Mesothelial cell of epicardium (in vitro differentiated cells): ENCODE measurements at regions not wholly inside any gene's neighbourhood (a gene's known extent, or its start where the extent isn't known, plus 50 kb on each side); places are given as distances from the start of the nearest gene placed in this dataset.

Experiments
- DNase-seq, 2 experiments: peaks; one replicate each; pipeline ENCODE4 v3.0.0; 2021; ENCODE audit warnings: low spot score in 2 of 2; ENCODE audit not compliant: unreplicated experiment in 2 of 2
- H3K27ac Mint-ChIP-seq: 2 replicates; pipeline ENCODE4 v1.8.0; 2021; ENCODE audit warnings: mixed read lengths
- H3K27me3 Mint-ChIP-seq: 2 replicates; pipeline ENCODE4 v1.8.0; 2021; ENCODE audit warnings: low read depth, mixed read lengths
- H3K36me3 Mint-ChIP-seq: 2 replicates; pipeline ENCODE4 v1.8.0; 2021; ENCODE audit warnings: mixed read lengths
- H3K4me1 Mint-ChIP-seq: 2 replicates; pipeline ENCODE4 v1.8.0; 2021; ENCODE audit warnings: mixed read lengths
- H3K4me3 Mint-ChIP-seq: 2 replicates; pipeline ENCODE4 v1.8.0; 2021; ENCODE audit warnings: mild to moderate bottlenecking, moderate library complexity, mixed read lengths
- H3K9me3 Mint-ChIP-seq: 2 replicates; pipeline ENCODE4 v1.8.0; 2021; ENCODE audit warnings: mixed read lengths
- TF ChIP-seq, protein P1 (sequence below): fragments of 200-600 bp; sonication (generic); IDR thresholded peaks from one replicate; pipeline ENCODE4 v1.5.0; 2021; ENCODE audit warnings: antibody characterized with exemption; ENCODE audit not compliant: unreplicated experiment

- Mint-ChIP-seq H3K9me3 (no peaks in the 10 kb centered on the region), H3K36me3 (no peaks in the 10 kb centered on the region), H3K4me1 (peaks cover 11% of the 10 kb centered on the region), H3K4me3 (no peak overlapping the region), H3K27ac (no peak overlapping the region), H3K27me3 (no peaks in the 10 kb centered on the region)
- no peak for DNase-seq
- TF ChIP-seq, protein P1, sequence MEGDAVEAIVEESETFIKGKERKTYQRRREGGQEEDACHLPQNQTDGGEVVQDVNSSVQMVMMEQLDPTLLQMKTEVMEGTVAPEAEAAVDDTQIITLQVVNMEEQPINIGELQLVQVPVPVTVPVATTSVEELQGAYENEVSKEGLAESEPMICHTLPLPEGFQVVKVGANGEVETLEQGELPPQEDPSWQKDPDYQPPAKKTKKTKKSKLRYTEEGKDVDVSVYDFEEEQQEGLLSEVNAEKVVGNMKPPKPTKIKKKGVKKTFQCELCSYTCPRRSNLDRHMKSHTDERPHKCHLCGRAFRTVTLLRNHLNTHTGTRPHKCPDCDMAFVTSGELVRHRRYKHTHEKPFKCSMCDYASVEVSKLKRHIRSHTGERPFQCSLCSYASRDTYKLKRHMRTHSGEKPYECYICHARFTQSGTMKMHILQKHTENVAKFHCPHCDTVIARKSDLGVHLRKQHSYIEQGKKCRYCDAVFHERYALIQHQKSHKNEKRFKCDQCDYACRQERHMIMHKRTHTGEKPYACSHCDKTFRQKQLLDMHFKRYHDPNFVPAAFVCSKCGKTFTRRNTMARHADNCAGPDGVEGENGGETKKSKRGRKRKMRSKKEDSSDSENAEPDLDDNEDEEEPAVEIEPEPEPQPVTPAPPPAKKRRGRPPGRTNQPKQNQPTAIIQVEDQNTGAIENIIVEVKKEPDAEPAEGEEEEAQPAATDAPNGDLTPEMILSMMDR = no peak
These were observed 132.7 kb downstream of the SPTSSA start for GRCh38 chr14:34329301-34329700.

DNA sequence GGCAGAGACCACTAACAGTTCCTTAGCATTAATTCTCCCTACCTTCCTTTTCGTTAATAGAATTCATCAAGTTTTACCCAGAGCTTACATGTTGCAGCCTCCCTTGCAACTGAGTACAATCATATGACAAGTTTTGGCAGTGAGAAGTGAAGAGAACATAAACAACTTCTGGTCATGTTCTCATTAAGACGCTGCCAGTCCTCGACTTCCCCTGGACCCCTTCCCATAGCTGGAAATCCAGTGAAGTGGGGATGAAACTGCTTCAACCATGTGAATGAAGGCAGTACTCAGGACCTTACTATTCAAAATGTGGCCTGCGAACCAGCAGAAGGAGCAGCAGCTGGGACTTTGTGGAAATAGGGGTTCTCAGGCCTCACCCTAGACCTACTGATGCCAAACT is 133.9 kb downstream of the SPTSSA start:
- Mint-ChIP-seq H3K4me3 (no peak overlapping the region), H3K27me3 (no peaks in the 10 kb centered on the region), H3K27ac (no peak overlapping the region), H3K9me3 (no peaks in the 10 kb centered on the region), H3K4me1 (peaks cover 9% of the 10 kb centered on the region), H3K36me3 (no peaks in the 10 kb centered on the region)
- no peak for DNase-seq
- TF ChIP-seq, protein P1 = no peak

DNA sequence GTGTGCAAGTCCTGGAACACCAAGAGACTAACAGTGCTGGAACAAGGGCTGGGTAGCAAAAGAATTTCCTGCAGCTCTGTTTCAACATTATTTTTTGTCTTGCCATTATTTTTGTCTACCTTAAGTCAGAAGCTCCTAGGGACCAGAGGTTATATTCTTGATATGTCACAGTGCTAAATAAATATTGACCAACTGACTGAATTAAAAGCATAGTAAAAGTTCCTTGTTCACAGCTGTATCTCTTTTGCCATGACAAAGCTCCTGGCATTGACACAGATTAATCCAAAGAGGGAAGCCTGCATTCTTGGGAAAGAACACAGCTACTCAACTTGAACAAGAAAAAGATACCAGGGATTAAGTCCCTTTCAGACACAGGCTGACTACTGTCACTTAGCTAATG is 136.5 kb downstream of the SPTSSA start:
- no peaks in the 10 kb centered on the region for H3K36me3 Mint-ChIP-seq
- H3K27me3 Mint-ChIP-seq = peaks cover 11% of the 10 kb centered on the region
- H3K4me3 Mint-ChIP-seq = no peak overlapping the region
- no peaks in the 10 kb centered on the region for H3K9me3 Mint-ChIP-seq
- no peaks in the 10 kb centered on the region for H3K4me1 Mint-ChIP-seq
- TF ChIP-seq, protein P1 = no peak
- DNase-seq = no peak
- H3K27ac Mint-ChIP-seq = no peak overlapping the region

DNA sequence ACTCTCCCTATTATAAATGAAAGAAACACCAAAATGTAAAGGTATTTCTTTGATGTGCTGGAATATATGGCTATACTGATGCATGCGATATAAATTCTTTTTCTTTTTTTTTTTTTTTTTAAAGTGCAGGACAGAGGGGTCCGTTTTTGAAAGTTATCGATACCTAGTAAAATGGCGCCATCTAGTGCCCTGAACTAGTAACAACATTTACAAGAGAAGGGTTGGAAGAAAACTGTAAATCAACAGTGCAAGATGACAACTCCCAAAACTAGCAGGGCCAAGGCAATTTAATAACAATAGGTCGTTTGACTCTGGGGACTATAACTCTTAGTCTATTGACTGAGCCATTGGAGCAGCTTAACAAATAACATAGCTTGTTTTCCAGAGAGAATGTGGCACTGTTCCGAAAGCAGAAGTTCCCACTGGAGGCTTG is 137.7 kb downstream of the SPTSSA start:
- H3K9me3 Mint-ChIP-seq = peaks cover 5% of the 10 kb centered on the region
- H3K4me1 Mint-ChIP-seq = no peaks in the 10 kb centered on the region
- H3K27me3 Mint-ChIP-seq = peaks cover 17% of the 10 kb centered on the region
- H3K27ac Mint-ChIP-seq = no peak overlapping the region
- H3K4me3 Mint-ChIP-seq = no peak overlapping the region
- DNase-seq = no peak
- no peaks in the 10 kb centered on the region for H3K36me3 Mint-ChIP-seq
- TF ChIP-seq, protein P1 = peak; percentile 83

GRCh38 chr14:34322940-34323418 is 139.1 kb downstream of the SPTSSA start:
- Mint-ChIP-seq H3K27ac (no peak overlapping the region), H3K4me1 (no peaks in the 10 kb centered on the region), H3K27me3 (peaks cover 17% of the 10 kb centered on the region), H3K9me3 (peaks cover 5% of the 10 kb centered on the region), H3K4me3 (no peak overlapping the region), H3K36me3 (no peaks in the 10 kb centered on the region)
- TF ChIP-seq, protein P1 = peak; percentile 90
- DNase-seq = peak; percentile 42 to 60

GRCh38 chr14:34319140-34319539 is 142.9 kb downstream of the SPTSSA start:
- Mint-ChIP-seq H3K9me3 (peaks cover 5% of the 10 kb centered on the region), H3K36me3 (no peaks in the 10 kb centered on the region), H3K27ac (no peak overlapping the region), H3K4me3 (no peak overlapping the region), H3K27me3 (peaks cover 24% of the 10 kb centered on the region), H3K4me1 (no peaks in the 10 kb centered on the region)
- TF ChIP-seq, protein P1 = no peak
- DNase-seq = no peak
